Endothelial cell (in vitro differentiated cells): ENCODE measurements at regions not wholly inside any gene's neighbourhood (a gene's known extent, or its start where the extent isn't known, plus 50 kb on each side); places are given as distances from the start of the nearest gene placed in this dataset.

Experiments used
- DNase-seq: peaks from one replicate; pipeline ENCODE4 v3.0.0; 2021; ENCODE audit warnings: low spot score
- H3K27ac Mint-ChIP-seq: one replicate; pipeline ENCODE4 v1.8.0; 2021; ENCODE audit warnings: mixed read lengths, inconsistent platforms; ENCODE audit not compliant: unreplicated experiment
- H3K27me3 Mint-ChIP-seq: one replicate; pipeline ENCODE4 v1.8.0; 2021; ENCODE audit warnings: mild to moderate bottlenecking, moderate library complexity, mixed read lengths, inconsistent platforms; ENCODE audit not compliant: unreplicated experiment
- H3K36me3 Mint-ChIP-seq: one replicate; pipeline ENCODE4 v1.8.0; 2021; ENCODE audit warnings: mild to moderate bottlenecking, low read depth, mixed read lengths, inconsistent platforms; ENCODE audit not compliant: unreplicated experiment
- H3K4me1 Mint-ChIP-seq: one replicate; pipeline ENCODE4 v1.8.0; 2021; ENCODE audit warnings: mild to moderate bottlenecking, mixed read lengths, inconsistent platforms; ENCODE audit not compliant: unreplicated experiment
- H3K4me3 Mint-ChIP-seq: one replicate; pipeline ENCODE4 v1.8.0; 2021; ENCODE audit warnings: mild to moderate bottlenecking, mixed read lengths, inconsistent platforms; ENCODE audit not compliant: unreplicated experiment
- H3K9me3 Mint-ChIP-seq: one replicate; pipeline ENCODE4 v1.8.0; 2021; ENCODE audit warnings: mixed read lengths, inconsistent platforms; ENCODE audit not compliant: unreplicated experiment
- TF ChIP-seq, protein P1 (sequence below): fragments of 200-600 bp; sonication (generic); IDR thresholded peaks from one replicate; pipeline ENCODE4 v1.5.0; 2021; ENCODE audit warnings: antibody characterized with exemption; ENCODE audit not compliant: unreplicated experiment

- H3K27me3 Mint-ChIP-seq: no peaks in the 10 kb centered on the region
These were observed 328.4 kb upstream of the RARB start for GRCh38 chr3:25099666-25100065.

DNA sequence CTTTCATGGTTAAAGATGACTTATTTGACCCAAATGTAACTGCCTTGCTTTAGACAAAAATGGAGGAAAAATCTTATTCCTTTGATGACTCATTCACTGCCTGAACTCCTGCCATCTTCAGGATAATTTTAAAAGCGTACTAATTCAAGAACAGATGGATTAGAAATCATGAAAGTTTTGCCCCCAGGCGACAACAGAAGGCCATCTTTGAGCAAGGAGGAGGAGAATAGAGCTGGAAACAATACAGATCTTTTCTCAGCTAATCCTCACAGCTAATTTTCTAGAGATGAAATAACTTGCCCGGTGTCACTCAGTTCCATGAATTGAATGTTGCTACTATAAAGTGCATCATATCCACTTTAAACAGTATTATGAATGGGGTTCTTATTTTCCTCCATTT lies 324.7 kb upstream of the RARB start:
- Mint-ChIP-seq H3K4me1 (no peaks in the 10 kb centered on the region), H3K27me3 (no peaks in the 10 kb centered on the region), H3K9me3 (no peaks in the 10 kb centered on the region), H3K36me3 (no peaks in the 10 kb centered on the region), H3K4me3 (no peak overlapping the region), H3K27ac (no peak overlapping the region)
- TF ChIP-seq, protein P1, sequence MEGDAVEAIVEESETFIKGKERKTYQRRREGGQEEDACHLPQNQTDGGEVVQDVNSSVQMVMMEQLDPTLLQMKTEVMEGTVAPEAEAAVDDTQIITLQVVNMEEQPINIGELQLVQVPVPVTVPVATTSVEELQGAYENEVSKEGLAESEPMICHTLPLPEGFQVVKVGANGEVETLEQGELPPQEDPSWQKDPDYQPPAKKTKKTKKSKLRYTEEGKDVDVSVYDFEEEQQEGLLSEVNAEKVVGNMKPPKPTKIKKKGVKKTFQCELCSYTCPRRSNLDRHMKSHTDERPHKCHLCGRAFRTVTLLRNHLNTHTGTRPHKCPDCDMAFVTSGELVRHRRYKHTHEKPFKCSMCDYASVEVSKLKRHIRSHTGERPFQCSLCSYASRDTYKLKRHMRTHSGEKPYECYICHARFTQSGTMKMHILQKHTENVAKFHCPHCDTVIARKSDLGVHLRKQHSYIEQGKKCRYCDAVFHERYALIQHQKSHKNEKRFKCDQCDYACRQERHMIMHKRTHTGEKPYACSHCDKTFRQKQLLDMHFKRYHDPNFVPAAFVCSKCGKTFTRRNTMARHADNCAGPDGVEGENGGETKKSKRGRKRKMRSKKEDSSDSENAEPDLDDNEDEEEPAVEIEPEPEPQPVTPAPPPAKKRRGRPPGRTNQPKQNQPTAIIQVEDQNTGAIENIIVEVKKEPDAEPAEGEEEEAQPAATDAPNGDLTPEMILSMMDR: no peak
- DNase-seq: no peak

More at GRCh38 chr3:25099666-25100065, 328.4 kb upstream of the RARB start:
- H3K4me3 Mint-ChIP-seq: no peak overlapping the region
- no peak overlapping the region for H3K27ac Mint-ChIP-seq
- no peaks in the 10 kb centered on the region for H3K9me3 Mint-ChIP-seq
- TF ChIP-seq, protein P1: no peak
- no peak for DNase-seq
- no peaks in the 10 kb centered on the region for H3K36me3 Mint-ChIP-seq
- no peaks in the 10 kb centered on the region for H3K4me1 Mint-ChIP-seq

DNA sequence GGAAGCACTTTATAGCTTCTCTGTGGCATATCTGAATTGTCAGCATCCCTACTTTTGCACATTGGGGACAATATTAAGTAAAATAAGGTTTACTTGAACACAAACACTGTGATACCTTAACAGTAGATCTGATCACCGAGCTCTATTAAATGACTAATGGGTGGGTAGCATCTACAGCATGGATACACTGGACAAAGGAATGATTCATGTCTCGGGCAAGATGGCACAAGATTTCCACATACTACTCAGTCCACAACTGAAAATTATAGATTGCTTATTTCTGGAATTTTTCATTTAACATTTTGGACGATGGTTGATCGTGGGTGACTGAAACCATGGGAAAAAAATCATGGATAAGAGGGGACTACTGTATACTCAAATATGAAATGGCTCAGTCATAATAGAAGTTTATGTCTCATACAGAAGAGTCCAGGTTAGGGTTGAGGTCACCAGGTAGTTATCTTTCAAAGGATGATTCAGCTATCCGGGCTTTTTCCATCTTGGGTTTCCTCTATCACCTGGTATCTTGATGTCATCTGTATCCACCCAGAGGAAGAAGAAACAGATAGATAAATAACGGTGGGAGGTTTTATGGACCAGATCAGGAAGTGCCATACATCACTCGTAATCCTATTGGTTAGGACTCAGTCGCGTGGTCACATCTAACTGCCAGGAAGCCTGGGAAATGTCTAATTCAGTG lies 320.0 kb upstream of the RARB start:
- Mint-ChIP-seq H3K36me3 (no peaks in the 10 kb centered on the region), H3K4me3 (no peak overlapping the region), H3K9me3 (no peaks in the 10 kb centered on the region), H3K27ac (no peak overlapping the region), H3K27me3 (no peaks in the 10 kb centered on the region), H3K4me1 (no peaks in the 10 kb centered on the region)
- DNase-seq: no peak
- TF ChIP-seq, protein P1: no peak

GRCh38 chr3:25110642-25111041 lies 317.4 kb upstream of the RARB start:
- no peak overlapping the region for H3K4me3 Mint-ChIP-seq
- TF ChIP-seq, protein P1: no peak
- no peaks in the 10 kb centered on the region for H3K36me3 Mint-ChIP-seq
- no peaks in the 10 kb centered on the region for H3K4me1 Mint-ChIP-seq
- DNase-seq: no peak
- no peak overlapping the region for H3K27ac Mint-ChIP-seq
- no peaks in the 10 kb centered on the region for H3K9me3 Mint-ChIP-seq
- no peaks in the 10 kb centered on the region for H3K27me3 Mint-ChIP-seq

GRCh38 chr3:25113891-25114290 lies 314.2 kb upstream of the RARB start:
- Mint-ChIP-seq H3K36me3 (no peaks in the 10 kb centered on the region), H3K4me3 (no peak overlapping the region)

More at GRCh38 chr3:25113891-25114290, 314.2 kb upstream of the RARB start:
- Mint-ChIP-seq H3K27me3 (no peaks in the 10 kb centered on the region), H3K9me3 (no peaks in the 10 kb centered on the region), H3K4me1 (no peaks in the 10 kb centered on the region), H3K27ac (no peak overlapping the region)
- TF ChIP-seq, protein P1: no peak
- DNase-seq: no peak
